GM19023 (cell line): ENCODE measurements at regions not wholly inside any gene's neighbourhood (a gene's known extent, or its start where the extent isn't known, plus 50 kb on each side); places are given as distances from the start of the nearest gene placed in this dataset.
A peak's percentile ranks its signal among the peaks of the same experiment; 100 is the strongest.
"Not testable (repeated sequence)": the region's sequence is repeated elsewhere in the genome, so short reads cannot be mapped to it uniquely, and the experiment has no call there.

ENCODE experiments used
- ATAC-seq: cut with Tn5 transposase; IDR thresholded peaks from one replicate; pipeline ENCODE4 v1.9.1; 2021; ENCODE audit warnings: mild to moderate bottlenecking, moderate library complexity; ENCODE audit not compliant: unreplicated experiment

- ATAC-seq, result no peak
Measured at GRCh38 chr7:85805656-85806055, 618.8 kb upstream of the SEMA3D start.

GRCh38 chr7:85805249-85805648 lies 618.4 kb upstream of the SEMA3D start:
- no peak for ATAC-seq

GRCh38 chr7:85802211-85802610 lies 615.4 kb upstream of the SEMA3D start:
- ATAC-seq, result no peak

- ATAC-seq, result no peak
Measured at GRCh38 chr7:85796956-85797355, 610.1 kb upstream of the SEMA3D start.

GRCh38 chr7:85791098-85791497 lies 604.2 kb upstream of the SEMA3D start:
- not testable (repeated sequence) for ATAC-seq

- no peak for ATAC-seq
Measured at GRCh38 chr7:85781606-85782005, 594.8 kb upstream of the SEMA3D start.

GRCh38 chr7:85776691-85777345 lies 590.0 kb upstream of the SEMA3D start:
- no peak for ATAC-seq

- ATAC-seq, result no peak
Measured at GRCh38 chr7:85775431-85775830, 588.6 kb upstream of the SEMA3D start.

GRCh38 chr7:85774986-85775385 lies 588.1 kb upstream of the SEMA3D start:
- no peak for ATAC-seq

GRCh38 chr7:85773116-85773728 lies 586.4 kb upstream of the SEMA3D start:
- ATAC-seq, result no peak

- no peak for ATAC-seq
Measured at GRCh38 chr7:85771516-85771915, 584.7 kb upstream of the SEMA3D start.

- ATAC-seq, result no peak
Measured at GRCh38 chr7:85770332-85770731, 583.5 kb upstream of the SEMA3D start.

GRCh38 chr7:85765698-85766298 lies 578.9 kb upstream of the SEMA3D start:
- no peak for ATAC-seq

- no peak for ATAC-seq
Measured at GRCh38 chr7:85764034-85764433, 577.2 kb upstream of the SEMA3D start.

GRCh38 chr7:85757348-85757747 lies 570.5 kb upstream of the SEMA3D start:
- ATAC-seq, result no peak

- ATAC-seq, result peak; percentile 94
Measured at GRCh38 chr7:85750454-85750949, 563.6 kb upstream of the SEMA3D start.

GRCh38 chr7:85749696-85750453 lies 563.0 kb upstream of the SEMA3D start:
- peak; percentile 37 for ATAC-seq

- ATAC-seq, result no peak
Measured at GRCh38 chr7:85748861-85749260, 562.0 kb upstream of the SEMA3D start.

- ATAC-seq, result no peak
Measured at GRCh38 chr7:85737426-85737825, 550.6 kb upstream of the SEMA3D start.

GRCh38 chr7:85736085-85736484 lies 549.2 kb upstream of the SEMA3D start:
- no peak for ATAC-seq

GRCh38 chr7:85734823-85735222 lies 548.0 kb upstream of the SEMA3D start:
- no peak for ATAC-seq
